IMR-90 (cell line): ENCODE measurements at regions not wholly inside any gene's neighbourhood (a gene's known extent, or its start where the extent isn't known, plus 50 kb on each side); places are given as distances from the start of the nearest gene placed in this dataset.

Experiments used
- CEBPB ChIP-seq: IDR thresholded peaks from 2 replicates; pipeline ENCODE4 v1.6.1; 2012; ENCODE audit warnings: low read depth, low read length, improper control_type of control experiment
- MAFK ChIP-seq: IDR thresholded peaks from 2 replicates; pipeline ENCODE4 v1.6.1; 2012; ENCODE audit warnings: low read depth, low read length, improper control_type of control experiment
- MAZ ChIP-seq: IDR thresholded peaks from 2 replicates; pipeline ENCODE4 v1.6.1; 2012; ENCODE audit warnings: low read depth, mild to moderate bottlenecking, low read length, improper control_type of control experiment, moderate library complexity, borderline replicate concordance
- POLR2A ChIP-seq: IDR thresholded peaks from 2 replicates; pipeline ENCODE4 v1.6.1; 2012; ENCODE audit warnings: mild to moderate bottlenecking, low read depth, low read length
- RAD21 ChIP-seq: IDR thresholded peaks from 2 replicates; pipeline ENCODE4 v1.6.1; 2012; ENCODE audit warnings: low read length, improper control_type of control experiment
- TF ChIP-seq, protein P1 (sequence below): conservative IDR thresholded peaks from 2 replicates; pipeline ENCODE4 v1.5.1; 2012; ENCODE audit warnings: mild to moderate bottlenecking, low read depth, low read length, improper control_type of control experiment
- TF ChIP-seq, protein P2 (sequence below): fragments of 150-350 bp; IDR thresholded peaks from 2 replicates; pipeline ENCODE4 v1.6.1; 2017; ENCODE audit warnings: mild to moderate bottlenecking, antibody characterized with exemption, low read length, low read depth

- TF ChIP-seq RAD21: no peak
- no peak for TF ChIP-seq POLR2A
- TF ChIP-seq, protein P1, sequence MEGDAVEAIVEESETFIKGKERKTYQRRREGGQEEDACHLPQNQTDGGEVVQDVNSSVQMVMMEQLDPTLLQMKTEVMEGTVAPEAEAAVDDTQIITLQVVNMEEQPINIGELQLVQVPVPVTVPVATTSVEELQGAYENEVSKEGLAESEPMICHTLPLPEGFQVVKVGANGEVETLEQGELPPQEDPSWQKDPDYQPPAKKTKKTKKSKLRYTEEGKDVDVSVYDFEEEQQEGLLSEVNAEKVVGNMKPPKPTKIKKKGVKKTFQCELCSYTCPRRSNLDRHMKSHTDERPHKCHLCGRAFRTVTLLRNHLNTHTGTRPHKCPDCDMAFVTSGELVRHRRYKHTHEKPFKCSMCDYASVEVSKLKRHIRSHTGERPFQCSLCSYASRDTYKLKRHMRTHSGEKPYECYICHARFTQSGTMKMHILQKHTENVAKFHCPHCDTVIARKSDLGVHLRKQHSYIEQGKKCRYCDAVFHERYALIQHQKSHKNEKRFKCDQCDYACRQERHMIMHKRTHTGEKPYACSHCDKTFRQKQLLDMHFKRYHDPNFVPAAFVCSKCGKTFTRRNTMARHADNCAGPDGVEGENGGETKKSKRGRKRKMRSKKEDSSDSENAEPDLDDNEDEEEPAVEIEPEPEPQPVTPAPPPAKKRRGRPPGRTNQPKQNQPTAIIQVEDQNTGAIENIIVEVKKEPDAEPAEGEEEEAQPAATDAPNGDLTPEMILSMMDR: no peak
- TF ChIP-seq MAZ: no peak
- TF ChIP-seq, protein P2, sequence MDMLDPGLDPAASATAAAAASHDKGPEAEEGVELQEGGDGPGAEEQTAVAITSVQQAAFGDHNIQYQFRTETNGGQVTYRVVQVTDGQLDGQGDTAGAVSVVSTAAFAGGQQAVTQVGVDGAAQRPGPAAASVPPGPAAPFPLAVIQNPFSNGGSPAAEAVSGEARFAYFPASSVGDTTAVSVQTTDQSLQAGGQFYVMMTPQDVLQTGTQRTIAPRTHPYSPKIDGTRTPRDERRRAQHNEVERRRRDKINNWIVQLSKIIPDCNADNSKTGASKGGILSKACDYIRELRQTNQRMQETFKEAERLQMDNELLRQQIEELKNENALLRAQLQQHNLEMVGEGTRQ: no peak
- no peak for TF ChIP-seq CEBPB
- TF ChIP-seq MAFK: no peak
These were observed 614.6 kb upstream of the MGMT start for GRCh38 chr10:128852449-128852848.
